ENCODE measurements at regions not wholly inside any gene's neighbourhood (a gene's known extent, or its start where the extent isn't known, plus 50 kb on each side); places are given as distances from the start of the nearest gene placed in this dataset.

DNA sequence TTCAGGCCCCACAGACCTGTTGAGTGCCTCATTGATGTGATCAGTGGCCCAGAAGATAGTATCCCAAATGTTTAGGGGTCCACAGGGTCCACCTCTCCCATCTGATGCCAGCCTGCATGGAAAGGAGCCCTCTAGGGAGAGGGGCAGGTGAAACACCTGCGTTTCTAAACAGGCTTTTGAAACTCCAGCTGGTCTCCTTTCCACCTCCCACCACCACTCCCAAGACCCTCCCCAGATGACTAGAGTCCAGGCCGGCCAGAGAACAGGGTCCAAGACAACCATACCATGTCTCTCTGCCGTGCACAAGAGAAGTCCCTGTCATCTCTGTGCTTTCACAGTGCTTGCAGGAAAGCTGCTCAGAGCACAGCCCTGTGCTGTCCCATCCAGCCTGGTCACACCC is 105.0 kb upstream of the NANOS1 start:
- TF ChIP-seq, protein P1, sequence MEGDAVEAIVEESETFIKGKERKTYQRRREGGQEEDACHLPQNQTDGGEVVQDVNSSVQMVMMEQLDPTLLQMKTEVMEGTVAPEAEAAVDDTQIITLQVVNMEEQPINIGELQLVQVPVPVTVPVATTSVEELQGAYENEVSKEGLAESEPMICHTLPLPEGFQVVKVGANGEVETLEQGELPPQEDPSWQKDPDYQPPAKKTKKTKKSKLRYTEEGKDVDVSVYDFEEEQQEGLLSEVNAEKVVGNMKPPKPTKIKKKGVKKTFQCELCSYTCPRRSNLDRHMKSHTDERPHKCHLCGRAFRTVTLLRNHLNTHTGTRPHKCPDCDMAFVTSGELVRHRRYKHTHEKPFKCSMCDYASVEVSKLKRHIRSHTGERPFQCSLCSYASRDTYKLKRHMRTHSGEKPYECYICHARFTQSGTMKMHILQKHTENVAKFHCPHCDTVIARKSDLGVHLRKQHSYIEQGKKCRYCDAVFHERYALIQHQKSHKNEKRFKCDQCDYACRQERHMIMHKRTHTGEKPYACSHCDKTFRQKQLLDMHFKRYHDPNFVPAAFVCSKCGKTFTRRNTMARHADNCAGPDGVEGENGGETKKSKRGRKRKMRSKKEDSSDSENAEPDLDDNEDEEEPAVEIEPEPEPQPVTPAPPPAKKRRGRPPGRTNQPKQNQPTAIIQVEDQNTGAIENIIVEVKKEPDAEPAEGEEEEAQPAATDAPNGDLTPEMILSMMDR (optimal IDR thresholded peaks at IDR 0.05 in 1 of 3, IDR thresholded peaks at IDR 0.05 in 1 of 3, conservative IDR thresholded peaks at IDR 0.05 in 1 of 3; ENCODE audit: extremely low read depth in 1 of 3, insufficient read depth in 2 of 3, low read length in 3 of 3), result no peak
- no peak for TF ChIP-seq EZH2 (IDR thresholded peaks at IDR 0.05; ENCODE audit: low read length)

Data from keratinocyte (primary cell).